Stimulated activated CD4-positive, alpha-beta T cell treated with anti-CD3 and anti-CD28 coated beads, Interleukin-2, amount 100 ng/mL, for 48 hours (primary cell): ENCODE measurements at regions not wholly inside any gene's neighbourhood (a gene's known extent, or its start where the extent isn't known, plus 50 kb on each side); places are given as distances from the start of the nearest gene placed in this dataset.
"Not testable (repeated sequence)": the region's sequence is repeated elsewhere in the genome, so short reads cannot be mapped to it uniquely, and the experiment has no call there.

Experiments used
- DNase-seq, 2 donors: peaks; one replicate each; pipeline ENCODE4 v3.0.0-alpha.2; 2020

DNA sequence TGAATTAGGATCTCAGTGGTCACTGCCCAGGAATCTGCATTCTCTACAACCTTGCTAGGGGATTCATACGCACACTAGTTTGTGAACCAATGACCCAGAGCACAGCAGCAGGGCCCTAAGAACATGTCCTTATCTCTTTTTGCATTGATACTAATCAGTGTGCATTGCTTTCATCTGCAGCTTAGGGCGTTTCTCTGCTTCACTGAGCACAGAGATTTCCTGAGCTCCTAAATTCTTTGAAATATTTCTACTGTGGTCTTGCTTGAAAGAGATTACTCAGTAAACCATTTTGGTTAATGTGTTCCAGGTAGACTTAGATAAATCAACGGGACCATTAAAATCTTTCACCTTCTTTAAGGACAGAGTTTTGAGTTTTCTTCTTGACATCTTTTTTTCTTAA is 351.3 kb upstream of the KITLG start:
- no peak for DNase-seq

DNA sequence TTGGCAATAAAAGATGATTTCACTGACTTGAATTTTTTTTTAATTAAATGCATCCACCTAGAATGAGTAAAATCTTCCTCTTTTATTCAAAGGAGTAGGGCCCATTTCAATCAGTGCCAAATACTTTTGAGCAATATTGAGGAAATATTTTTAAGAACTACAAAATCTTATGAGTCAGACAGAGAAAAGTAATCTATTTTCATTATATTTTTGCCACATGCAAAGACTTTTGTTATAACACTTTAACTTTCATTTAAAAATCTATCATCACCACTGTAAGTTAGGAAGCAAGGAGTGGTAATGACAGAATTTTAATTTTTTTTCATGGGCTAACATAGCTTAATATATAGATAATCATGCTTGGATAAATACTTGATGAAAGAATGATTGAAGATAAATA is 345.2 kb upstream of the KITLG start:
- no peak for DNase-seq

DNA sequence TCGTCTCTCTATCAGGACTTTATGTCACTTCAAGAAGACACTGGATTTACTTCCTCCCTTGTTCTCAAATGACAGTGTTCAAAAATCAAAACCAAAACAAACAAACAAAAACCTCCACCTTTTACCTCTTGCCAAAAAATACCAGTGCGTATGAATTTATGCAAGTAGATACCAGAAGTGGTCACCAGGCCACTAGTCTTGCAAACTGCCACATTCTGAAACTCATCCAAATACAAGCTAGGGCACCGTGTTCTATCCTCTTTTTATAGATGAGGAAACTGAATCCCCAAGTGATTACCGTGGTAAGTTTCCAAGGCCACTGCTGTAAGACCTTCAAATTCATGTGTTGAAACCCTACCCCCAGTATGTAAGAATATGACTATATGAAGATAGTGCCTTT is 343.9 kb upstream of the KITLG start:
- no peak for DNase-seq

DNA sequence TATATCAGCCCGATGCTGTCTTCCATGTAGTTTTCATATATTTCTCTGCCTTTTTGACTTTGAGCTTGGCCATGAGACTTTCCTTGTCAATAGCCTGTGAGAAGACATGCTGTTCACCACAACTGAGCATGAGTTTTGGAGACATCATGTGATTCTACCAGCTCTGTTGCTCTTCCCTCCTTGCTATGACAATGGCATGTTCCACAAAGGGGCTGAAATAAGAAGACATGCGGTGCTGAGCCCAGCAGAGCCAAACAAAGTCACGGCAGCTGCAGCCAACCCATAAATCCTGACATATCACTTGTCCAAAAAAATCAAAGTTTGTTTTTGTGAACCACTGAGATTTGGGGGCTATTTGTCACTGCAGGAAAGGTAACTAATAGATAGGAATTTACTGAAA is 343.4 kb upstream of the KITLG start:
- no peak for DNase-seq

DNA sequence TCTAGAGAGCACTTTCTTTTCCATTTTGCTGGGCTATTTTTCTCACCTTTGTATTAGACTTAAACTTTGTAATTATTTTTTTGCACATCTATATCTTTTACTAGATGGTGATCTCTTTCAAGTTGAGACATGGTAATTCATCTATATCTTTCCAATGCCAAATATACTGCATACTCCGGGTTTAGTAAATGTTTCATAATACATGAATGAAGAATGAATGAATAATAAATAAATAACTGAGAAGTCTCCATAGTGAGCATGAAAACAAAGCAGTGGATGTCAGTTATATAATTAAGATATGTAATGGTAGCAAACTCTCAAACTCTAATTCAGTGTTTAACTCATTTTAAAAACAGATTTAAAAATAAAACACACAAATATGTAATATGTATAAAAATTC is 342.5 kb upstream of the KITLG start:
- no peak for DNase-seq

DNA sequence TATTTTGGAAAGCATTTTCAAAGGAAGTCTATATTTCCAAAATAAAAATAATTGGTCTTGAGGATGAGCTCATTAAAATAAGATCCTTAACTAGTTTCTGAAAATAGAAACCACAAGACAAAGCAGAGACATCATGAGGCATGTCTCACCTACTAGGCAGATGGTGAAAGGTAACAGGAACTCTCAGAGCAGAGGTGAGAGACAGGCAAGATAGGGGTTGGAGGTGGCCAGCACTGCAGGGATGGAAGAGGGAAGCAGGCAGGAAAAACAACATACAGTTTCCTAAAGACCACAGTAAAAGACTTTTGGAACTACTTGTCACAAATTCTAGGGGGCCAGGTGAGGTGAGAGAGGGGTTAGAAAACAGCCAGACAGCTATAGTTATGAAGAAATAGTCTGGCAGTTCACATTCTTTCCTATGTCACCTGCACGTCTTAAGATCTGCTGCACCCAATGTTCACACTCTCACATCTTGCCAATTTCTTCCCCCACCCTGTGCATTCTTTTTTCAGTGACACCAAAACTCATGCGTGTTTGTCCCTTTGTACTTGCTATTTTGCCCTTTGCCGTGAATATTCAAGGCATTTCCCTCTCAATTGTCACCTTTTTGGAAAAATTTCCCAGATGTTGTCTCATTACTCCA is 341.7 kb upstream of the KITLG start:
- DNase-seq = no peak

DNA sequence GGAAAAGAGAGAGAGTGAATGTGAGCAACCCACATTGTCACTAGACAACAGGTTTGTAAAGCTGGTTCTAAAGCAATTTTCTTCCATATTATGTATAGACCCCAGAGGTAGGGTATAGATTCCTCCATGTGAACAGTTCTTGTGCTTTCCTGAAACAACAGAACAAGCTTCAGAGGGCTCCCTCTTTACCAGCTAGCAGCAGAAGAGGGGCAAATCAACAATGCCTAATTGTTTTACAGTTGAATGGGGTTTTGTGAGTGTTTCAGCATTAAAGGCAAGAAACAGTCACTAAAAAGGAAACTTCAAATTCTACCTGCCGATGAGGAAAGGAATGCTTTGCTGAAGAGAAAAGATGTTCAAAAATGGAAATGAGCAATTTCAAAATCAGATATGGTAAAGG is 341.2 kb upstream of the KITLG start:
- DNase-seq = no peak

DNA sequence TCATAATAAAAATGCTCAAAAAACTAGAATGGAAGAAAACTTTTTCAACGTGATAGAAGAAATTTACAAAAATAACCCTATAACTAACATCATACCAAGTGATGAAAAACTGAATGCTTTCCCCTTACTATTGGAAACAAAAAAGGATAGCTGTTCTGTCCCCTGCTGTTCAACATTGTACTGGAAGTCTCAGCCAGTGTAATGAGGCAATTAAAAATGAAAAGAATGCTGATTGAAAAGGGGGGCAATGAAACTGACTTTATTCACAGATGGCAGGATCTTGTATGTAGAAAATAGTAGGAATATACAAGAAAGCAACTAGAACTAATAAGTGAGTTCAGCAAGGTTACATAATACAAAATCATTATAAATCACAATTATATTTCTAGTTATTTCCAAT is 337.9 kb upstream of the KITLG start:
- no peak for DNase-seq

DNA sequence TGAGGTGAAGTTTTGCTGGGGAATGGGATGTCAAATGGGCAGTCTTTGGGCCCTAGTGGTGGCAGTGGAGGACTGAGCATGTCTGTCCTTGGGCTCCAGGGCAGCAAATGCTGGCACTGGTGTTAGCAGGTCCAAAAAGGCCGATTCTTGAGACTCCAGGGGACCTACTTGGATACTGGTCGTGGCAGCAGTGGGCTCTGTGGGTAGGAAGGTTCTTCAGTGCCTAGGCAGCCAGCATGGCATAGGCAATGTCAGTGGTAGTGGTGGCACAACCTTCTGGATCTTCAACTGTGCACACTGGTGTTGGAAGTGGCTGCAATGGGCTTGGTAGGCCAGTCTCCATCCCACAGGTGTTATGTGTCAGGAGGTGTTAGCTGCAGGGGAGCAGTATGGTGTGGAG is 334.7 kb upstream of the KITLG start:
- no peak for DNase-seq

DNA sequence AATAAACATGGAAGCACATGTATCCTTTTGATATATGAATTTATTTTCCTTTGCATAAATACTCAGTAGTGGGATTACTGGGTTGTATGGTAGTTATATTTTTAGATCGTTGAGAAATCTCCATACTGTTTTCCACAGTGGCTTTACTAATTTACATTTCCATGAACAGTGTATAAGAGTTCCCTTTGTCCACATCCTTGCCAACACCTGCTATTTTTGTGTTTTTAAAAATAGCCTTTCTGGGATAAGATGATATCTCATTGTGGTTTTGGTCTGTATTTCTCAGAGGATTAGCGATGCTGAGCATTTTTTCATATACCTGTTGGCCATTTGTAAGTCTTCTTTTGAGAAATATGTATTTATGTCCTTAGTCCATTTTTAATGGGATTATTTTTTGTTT is 329.2 kb upstream of the KITLG start:
- no peak for DNase-seq

DNA sequence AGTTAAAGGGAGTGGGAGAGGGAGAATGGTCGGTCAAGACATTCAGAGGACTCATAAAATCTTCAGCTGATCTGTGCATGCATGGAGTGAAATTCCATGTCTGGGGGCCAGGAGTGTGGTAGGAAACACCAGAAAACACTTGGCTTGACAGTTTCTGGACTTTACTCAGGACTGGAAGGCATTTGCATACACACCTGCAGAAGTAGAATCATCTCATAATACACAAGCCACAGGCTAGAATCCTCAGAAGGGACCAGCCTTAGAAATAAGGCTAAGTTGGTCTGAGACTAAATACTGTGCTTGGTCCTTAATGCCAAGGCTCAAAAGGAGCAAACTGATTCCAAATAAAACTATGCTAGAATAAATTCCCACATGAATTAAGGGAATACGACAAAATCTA is 328.1 kb upstream of the KITLG start:
- DNase-seq = no peak

DNA sequence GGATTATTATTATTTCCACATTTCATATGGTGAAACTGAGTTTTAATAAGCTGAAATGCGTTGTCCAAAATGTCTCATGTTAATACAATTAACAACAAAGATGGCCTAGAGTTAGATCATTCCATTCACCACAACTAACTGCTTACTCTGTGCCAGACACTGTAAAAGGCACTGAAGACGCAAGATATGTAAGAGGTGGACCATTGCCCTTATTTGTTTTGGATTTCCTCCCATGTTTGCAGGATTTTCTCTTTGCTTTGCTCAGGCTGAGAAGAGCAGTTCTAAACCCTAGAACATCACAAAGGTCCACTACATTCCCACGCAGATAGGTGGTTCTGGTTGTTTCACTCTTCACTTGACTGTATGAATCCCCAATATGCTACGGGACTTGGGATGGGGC is 324.4 kb upstream of the KITLG start:
- no peak for DNase-seq

DNA sequence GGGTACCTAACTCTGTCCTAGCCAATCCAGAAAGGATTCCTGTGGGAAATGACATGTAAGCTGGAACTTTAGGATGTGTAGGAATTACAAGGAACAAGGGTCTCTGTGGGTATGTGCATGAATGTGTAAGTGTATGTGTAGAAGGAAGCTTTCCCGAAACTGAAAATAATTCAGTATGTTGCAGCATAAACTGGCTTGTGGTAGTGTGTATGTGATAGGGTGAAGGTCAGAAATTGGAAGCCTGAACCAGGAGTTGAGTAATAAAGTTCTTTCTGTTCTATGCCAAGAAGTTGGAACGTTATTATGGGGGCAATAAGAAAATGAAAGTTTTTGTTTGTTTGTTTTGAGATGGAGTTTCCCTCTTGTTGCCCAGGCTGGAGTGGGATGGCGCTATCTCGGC is 323.1 kb upstream of the KITLG start:
- no peak for DNase-seq

DNA sequence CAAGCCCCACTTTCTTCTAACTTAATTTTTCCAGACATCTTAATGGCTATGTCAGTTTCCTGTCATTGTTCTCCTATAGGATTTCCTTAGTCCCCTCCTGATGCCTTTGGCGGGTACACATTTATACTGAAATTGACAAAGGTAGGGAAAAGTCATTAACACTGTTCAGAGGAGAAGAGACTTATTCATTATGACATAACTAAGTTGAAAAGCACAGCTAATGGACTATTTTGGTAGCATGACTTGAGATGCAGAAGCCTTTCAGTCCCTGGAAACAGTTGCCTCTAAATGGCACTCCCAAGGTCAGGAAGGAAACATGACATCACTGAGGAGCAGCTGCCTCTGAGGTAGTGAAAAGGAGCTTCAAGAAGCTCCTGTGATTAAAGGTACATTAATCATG is 317.5 kb upstream of the KITLG start:
- no peak for DNase-seq

DNA sequence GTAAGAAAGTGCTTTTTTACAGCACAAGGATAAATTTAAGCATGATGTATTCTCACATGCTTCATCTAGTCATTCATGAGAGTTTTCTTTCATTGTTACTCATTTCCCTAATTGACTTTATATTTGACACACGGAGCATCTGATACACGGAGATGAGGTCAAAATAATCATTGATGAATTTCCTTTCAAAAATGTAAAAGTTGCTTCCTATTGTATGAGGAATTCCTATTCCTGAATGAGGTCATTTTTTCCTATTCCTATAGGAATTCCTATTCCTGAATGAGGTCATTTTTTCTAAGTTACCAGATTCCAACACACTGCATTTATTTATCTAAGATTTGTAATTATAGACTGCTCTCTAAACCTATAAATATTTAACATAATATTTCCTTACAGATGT is 316.7 kb upstream of the KITLG start:
- no peak for DNase-seq

DNA sequence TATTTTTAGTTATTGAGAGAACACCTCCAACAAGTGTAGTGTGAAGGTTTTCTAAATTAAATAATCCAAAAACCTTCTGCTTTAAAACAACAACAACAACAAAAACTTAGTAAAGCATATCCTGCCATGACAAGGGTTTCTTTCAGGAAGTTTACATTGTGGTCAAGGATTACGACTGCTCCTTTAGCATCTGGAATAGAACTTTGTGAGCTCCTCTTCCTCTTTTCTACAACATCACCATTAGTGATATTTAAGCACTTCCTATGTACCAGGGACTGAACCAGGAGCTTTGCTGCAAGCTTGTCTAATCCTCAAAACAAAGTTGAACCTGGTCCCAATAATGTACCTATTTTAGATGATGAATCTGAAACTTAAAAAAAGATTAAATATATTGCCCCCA is 315.4 kb upstream of the KITLG start:
- no peak for DNase-seq

DNA sequence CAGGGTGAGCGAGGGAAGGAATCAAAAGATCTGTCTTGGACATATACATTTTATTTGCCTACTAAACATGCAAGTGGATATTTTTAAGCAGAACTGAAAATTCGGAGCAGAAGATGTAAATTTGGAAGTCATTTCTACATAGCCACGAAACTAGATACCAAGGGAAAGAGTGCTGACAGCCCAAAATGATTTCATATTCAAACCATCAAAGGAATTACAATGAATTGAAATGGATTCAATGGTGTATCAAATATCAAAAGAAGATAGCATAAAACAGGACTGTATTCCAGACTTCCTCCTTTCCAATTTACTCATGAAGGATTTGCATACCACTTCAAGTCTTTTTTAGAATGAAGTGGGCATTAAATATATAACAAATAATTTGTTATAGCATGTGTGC is 313.5 kb upstream of the KITLG start:
- DNase-seq = no peak

DNA sequence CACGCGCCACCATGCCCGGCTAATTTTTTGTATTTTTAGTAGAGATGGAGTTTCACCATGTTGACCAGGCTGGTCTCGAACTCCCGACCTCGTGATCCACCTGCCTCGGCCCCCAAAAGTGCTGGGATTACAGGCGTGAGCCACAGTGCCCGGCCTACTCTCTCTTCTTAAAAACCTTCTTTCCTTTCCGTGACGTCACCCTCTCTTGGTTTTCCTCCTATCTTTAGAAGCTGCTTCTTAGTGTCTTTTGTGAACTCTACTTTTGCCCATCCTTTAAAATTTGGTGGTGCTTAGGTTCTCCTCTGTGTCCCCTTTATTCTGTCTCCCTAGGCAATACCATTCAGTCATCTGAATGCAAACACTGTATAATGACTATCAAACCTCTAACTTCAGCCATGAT is 311.2 kb upstream of the KITLG start:
- not testable (repeated sequence) for DNase-seq

DNA sequence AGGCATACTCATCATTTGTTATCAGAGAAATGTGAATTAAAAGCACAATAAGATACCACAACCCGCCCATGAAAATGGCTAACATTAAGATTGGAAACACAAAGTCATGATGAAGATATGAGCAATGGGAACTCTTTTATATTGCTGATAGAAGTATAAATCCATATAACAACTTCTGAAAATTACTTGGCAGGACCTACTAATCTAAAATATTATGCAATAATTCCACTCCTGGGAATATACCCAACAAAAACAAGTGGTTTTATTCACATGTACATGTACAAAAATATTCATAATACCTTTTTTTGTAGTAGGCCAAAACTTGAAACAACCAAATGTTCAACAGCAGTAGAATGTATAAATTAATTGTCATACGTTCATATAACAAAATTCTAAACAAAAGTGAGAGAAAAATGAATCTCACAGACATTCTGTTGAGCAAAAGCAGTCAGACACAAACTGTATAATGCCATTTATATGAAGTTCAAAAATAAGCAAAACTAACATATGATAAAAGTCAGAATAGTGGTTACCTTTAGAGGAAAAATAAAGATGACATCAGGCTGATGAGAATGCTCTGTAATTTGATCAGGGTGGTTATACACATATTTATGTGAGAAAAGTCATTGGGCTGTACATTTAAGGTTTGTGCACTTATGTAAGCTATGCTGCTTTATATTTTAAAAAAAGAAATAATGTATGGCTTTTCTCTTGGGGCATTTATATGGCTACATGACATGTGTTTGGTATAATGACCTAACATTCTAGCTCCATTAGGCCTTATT is 309.2 kb upstream of the KITLG start:
- DNase-seq = no peak

DNA sequence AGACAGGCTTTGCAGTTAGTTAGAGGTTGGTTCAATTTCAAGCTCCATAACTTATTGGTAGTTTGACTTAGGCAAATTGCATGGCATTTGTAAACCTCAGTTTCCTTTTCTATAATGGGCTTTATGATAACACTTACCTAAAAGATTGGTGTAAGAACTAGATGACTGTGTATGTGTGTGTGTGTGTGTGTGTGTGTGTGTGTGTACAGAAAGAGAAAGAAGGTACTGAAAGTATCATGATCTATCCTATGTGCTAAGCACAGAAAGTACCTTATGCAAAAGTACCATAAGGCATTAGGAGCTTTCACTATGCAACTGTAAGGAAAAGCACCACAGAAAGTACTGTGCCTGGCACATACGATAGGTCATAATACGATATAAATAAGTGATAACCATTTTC is 304.3 kb upstream of the KITLG start:
- DNase-seq = no peak

DNA sequence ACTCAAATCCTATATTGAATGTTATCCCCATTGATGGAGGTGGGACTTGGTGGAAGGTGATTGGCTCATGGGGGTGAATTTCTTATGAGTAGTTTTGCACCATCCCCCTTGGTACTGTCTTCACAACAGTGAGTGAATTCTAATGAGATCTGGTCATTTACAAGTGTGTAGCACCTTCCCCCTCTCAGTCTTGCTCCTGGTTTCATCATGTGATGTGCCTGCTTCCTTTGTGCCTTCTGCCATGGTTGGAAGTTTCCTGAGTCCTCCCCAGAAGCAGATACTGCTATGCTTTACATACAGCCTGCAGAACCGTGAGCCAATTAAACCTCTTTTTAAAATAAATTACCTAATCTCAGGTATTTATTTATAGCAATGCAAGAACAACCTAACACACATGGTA is 302.4 kb upstream of the KITLG start:
- DNase-seq = no peak

DNA sequence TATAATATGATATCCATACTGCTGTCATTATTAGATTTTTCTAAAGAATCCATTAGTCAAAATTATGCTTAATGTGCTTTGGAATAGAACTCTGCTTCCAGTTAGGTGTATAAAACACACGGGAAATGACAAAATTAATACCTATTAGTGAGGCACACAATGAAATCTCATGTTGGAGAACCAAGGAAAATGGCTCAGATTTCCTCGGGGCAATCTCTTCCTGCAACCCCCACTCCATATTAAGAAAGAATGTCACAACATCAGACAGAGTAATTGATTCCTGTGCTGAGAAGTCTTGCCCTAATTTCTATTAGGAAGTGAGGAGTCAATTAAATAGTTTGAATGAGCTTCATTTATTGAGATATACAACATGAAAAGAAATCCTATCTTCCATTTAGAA is 299.8 kb upstream of the KITLG start:
- no peak for DNase-seq

DNA sequence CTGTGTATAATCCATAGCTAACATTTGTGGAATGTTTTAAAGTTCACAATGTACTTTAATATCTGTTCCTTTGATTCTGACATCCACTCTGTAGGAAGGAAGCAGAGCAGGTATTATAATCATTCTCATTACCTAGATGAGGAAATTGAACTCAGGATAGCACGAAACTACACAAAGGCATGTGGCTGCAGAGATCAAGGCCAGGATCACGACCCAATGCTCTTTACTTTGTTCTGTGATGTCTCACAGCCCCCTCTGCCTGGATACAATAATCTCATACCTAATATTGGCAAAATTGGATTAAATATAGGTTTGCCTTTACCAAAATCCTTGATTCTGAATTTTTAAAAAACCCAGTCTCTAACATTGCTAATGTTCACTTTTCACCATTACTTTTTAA is 298.0 kb upstream of the KITLG start:
- no peak for DNase-seq

DNA sequence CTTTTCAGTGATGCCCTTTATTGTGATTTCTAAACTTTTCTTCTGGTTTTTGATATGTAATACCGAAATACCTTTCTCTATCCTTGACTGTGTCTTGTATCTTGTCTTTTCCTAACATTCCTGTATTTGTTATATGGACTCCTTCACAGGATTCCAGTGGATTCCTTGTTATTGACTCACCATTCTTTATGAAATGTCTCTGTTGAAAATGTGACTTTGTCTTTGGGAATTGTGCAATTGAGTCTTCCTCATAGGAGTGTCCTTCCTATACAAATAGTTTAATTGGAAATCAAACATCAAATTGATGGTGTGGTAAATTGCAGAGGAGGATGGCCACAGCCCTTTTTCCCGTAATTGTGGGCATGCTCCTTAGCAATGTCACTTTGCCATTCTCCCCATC is 296.6 kb upstream of the KITLG start:
- no peak for DNase-seq
